Left ventricle myocardium inferior (tissue), 1 donor: ENCODE measurements at regions not wholly inside any gene's neighbourhood (a gene's known extent, or its start where the extent isn't known, plus 50 kb on each side); places are given as distances from the start of the nearest gene placed in this dataset.

Experiments used
- DNase-seq: peaks from one replicate; pipeline ENCODE4 v3.0.0-alpha.2; 2020
- H3K27ac ChIP-seq: fragments of 200-600 bp; replicated peaks from 2 replicates; pipeline ENCODE4 v1.8.0; 2021
- H3K27me3 ChIP-seq: fragments of 200-600 bp; 2 replicates; pipeline ENCODE4 v1.8.0; 2021; ENCODE audit warnings: low read depth
- H3K36me3 ChIP-seq: fragments of 200-600 bp; 2 replicates; pipeline ENCODE4 v1.8.0; 2021
- H3K4me1 ChIP-seq: fragments of 200-600 bp; 2 replicates; pipeline ENCODE4 v1.8.0; 2021
- H3K4me3 ChIP-seq: fragments of 200-600 bp; 2 replicates; pipeline ENCODE4 v1.8.0; 2021; ENCODE audit warnings: mild to moderate bottlenecking, moderate library complexity
- H3K9me3 ChIP-seq: fragments of 200-600 bp; replicated peaks from 2 replicates; pipeline ENCODE4 v1.8.0; 2021
- intact Hi-C: fragments of 100-400 bp; cut with micrococcal nuclease; formaldehyde crosslinking; loops from one replicate; pipeline ENCODE4 v1.11.0; 2022
- TF ChIP-seq, protein P1 (sequence below): fragments of 200-600 bp; IDR thresholded peaks from 2 replicates; pipeline ENCODE4 v1.8.0; 2021; ENCODE audit warnings: antibody characterized with exemption, mild to moderate bottlenecking, borderline replicate concordance
- donor health status: DM: no; HTN: yes; CAD: no; lungs with severe emphysema.

GRCh38 chr5:124408738-124409453 lies 337.5 kb downstream of the ZNF608 start:
- H3K4me1 ChIP-seq, result peaks cover 25% of the 10 kb centered on the region
- H3K4me3 ChIP-seq, result no peak overlapping the region
- no peak for DNase-seq
- TF ChIP-seq, protein P1, sequence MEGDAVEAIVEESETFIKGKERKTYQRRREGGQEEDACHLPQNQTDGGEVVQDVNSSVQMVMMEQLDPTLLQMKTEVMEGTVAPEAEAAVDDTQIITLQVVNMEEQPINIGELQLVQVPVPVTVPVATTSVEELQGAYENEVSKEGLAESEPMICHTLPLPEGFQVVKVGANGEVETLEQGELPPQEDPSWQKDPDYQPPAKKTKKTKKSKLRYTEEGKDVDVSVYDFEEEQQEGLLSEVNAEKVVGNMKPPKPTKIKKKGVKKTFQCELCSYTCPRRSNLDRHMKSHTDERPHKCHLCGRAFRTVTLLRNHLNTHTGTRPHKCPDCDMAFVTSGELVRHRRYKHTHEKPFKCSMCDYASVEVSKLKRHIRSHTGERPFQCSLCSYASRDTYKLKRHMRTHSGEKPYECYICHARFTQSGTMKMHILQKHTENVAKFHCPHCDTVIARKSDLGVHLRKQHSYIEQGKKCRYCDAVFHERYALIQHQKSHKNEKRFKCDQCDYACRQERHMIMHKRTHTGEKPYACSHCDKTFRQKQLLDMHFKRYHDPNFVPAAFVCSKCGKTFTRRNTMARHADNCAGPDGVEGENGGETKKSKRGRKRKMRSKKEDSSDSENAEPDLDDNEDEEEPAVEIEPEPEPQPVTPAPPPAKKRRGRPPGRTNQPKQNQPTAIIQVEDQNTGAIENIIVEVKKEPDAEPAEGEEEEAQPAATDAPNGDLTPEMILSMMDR, result no peak
- intact Hi-C loops, result no loop called here
- H3K36me3 ChIP-seq, result no peaks in the 10 kb centered on the region
- H3K27me3 ChIP-seq, result no peaks in the 10 kb centered on the region
- H3K27ac ChIP-seq, result peak overlapping the region; percentile 49
- peaks cover 12% of the 10 kb centered on the region for H3K9me3 ChIP-seq

- Histone ChIP-seq H3K9me3 (no peaks in the 10 kb centered on the region), H3K4me1 (peaks cover 60% of the 10 kb centered on the region), H3K27me3 (no peaks in the 10 kb centered on the region), H3K36me3 (no peaks in the 10 kb centered on the region), H3K4me3 (no peak overlapping the region), H3K27ac (no peak overlapping the region)
- intact Hi-C loops, result no loop called here
- TF ChIP-seq, protein P1, result no peak
- no peak for DNase-seq
Observed at GRCh38 chr5:124404796-124405195, 341.6 kb downstream of the ZNF608 start.

- TF ChIP-seq, protein P1, result no peak
- Histone ChIP-seq H3K4me1 (peaks cover 60% of the 10 kb centered on the region), H3K4me3 (no peak overlapping the region)
Observed at GRCh38 chr5:124403281-124403680, 343.2 kb downstream of the ZNF608 start.

GRCh38 chr5:124402144-124402581 lies 344.3 kb downstream of the ZNF608 start:
- intact Hi-C loops, result no loop called here
- Histone ChIP-seq H3K4me1 (peaks cover 59% of the 10 kb centered on the region), H3K27me3 (no peaks in the 10 kb centered on the region), H3K4me3 (peak overlapping the region; percentile 2), H3K36me3 (no peaks in the 10 kb centered on the region), H3K27ac (peak overlapping the region; percentile 51), H3K9me3 (no peaks in the 10 kb centered on the region)
- DNase-seq, result no peak
- TF ChIP-seq, protein P1, result no peak

More at GRCh38 chr5:124403281-124403680, 343.2 kb downstream of the ZNF608 start:
- no peaks in the 10 kb centered on the region for H3K36me3 ChIP-seq
- intact Hi-C loops, result no loop called here
- no peaks in the 10 kb centered on the region for H3K27me3 ChIP-seq
- H3K27ac ChIP-seq, result no peak overlapping the region
- DNase-seq, result no peak
- H3K9me3 ChIP-seq, result no peaks in the 10 kb centered on the region

GRCh38 chr5:124401476-124402143 lies 344.8 kb downstream of the ZNF608 start:
- DNase-seq, result no peak
- H3K27ac ChIP-seq, result peak overlapping the region; percentile 51
- H3K9me3 ChIP-seq, result no peaks in the 10 kb centered on the region
- H3K36me3 ChIP-seq, result no peaks in the 10 kb centered on the region
- TF ChIP-seq, protein P1, result no peak
- no peaks in the 10 kb centered on the region for H3K27me3 ChIP-seq
- H3K4me3 ChIP-seq, result no peak overlapping the region
- peaks cover 62% of the 10 kb centered on the region for H3K4me1 ChIP-seq
- intact Hi-C loops, result no loop called here
